ENCODE measurements at regions not wholly inside any gene's neighbourhood (a gene's known extent, or its start where the extent isn't known, plus 50 kb on each side); places are given as distances from the start of the nearest gene placed in this dataset.

- Histone ChIP-seq H2BK15ac (ENCODE audit: low read length) (no peak overlapping the region), H2AFZ (ENCODE audit: low read length) (no peak overlapping the region), H4K8ac (ENCODE audit: extremely low read depth, insufficient read depth, low read length) (no peak overlapping the region), H3K4me2 (ENCODE audit: insufficient read depth in 1 of 2, low read depth in 2 of 2, low read length in 2 of 2) (no peak overlapping the region), H3K27me3 (replicated peaks in 1 of 4; ENCODE audit: control insufficient read depth in 3 of 4, extremely low read depth in 1 of 4, insufficient read depth in 3 of 4, low read length in 3 of 4) (no peaks in the 10 kb centered on the region), H3K9ac (replicated peaks in 1 of 4; ENCODE audit: extremely low read depth in 1 of 4, low read depth in 3 of 4, low read length in 3 of 4) (no peak overlapping the region), H2BK12ac (ENCODE audit: low read depth, low read length) (no peak overlapping the region), H3K4me3 (ENCODE audit: extremely low read depth in 1 of 4, insufficient read depth in 2 of 4, low read depth in 3 of 4, low read length in 4 of 4) (no peak overlapping the region), H3K4me1 (replicated peaks in 1 of 4; ENCODE audit: control insufficient read depth in 3 of 4, insufficient read depth in 4 of 4, low read length in 3 of 4) (no peaks in the 10 kb centered on the region), H4K91ac (replicated peaks; ENCODE audit: insufficient read length, low read length) (no peak overlapping the region), H3K79me1 (ENCODE audit: low read depth, low read length) (no peaks in the 10 kb centered on the region), H2BK5ac (ENCODE audit: low read depth, low read length) (no peak overlapping the region), H3K23me2 (ENCODE audit: low read depth, low read length) (no peaks in the 10 kb centered on the region; the same call in 1 of the 2 replicates), H3K79me2 (ENCODE audit: control insufficient read depth in 1 of 2, insufficient read depth in 2 of 2, low read length in 2 of 2) (no peaks in the 10 kb centered on the region), H3K18ac (ENCODE audit: extremely low read depth, low read length) (no peak overlapping the region), H4K20me1 (replicated peaks in 1 of 2; ENCODE audit: control insufficient read depth in 1 of 2, insufficient read depth in 2 of 2, low read length in 2 of 2) (no peaks in the 10 kb centered on the region), H2BK120ac (replicated peaks; ENCODE audit: low read depth, low read length) (no peak overlapping the region), H3K9me3 (ENCODE audit: insufficient read depth in 2 of 2, low read depth in 1 of 2, low read length in 1 of 2) (no peaks in the 10 kb centered on the region), H3K14ac (ENCODE audit: insufficient read length) (no peak overlapping the region), H4K5ac (ENCODE audit: insufficient read length, low read depth, low read length) (no peak overlapping the region), H2BK20ac (ENCODE audit: low read length) (no peak overlapping the region), H3K27ac (ENCODE audit: low read depth, low read length) (no peak overlapping the region), H2AK5ac (ENCODE audit: low read depth, low read length) (no peak overlapping the region), H3K23ac (ENCODE audit: insufficient read length) (no peak overlapping the region), H3K4ac (replicated peaks; ENCODE audit: insufficient read length, low read depth, low read length) (no peak overlapping the region), H3K36me3 (ENCODE audit: control insufficient read depth in 2 of 4, insufficient read depth in 4 of 4, low read length in 3 of 4) (no peaks in the 10 kb centered on the region), H3K56ac (replicated peaks; ENCODE audit: insufficient read length, low read depth, low read length) (no peak overlapping the region)
- POLR2A ChIA-PET (ENCODE audit: partially characterized antibody), result no interaction called here
- WGBS, 2 experiments (ENCODE audit: extremely low coverage in 1 of 2, insufficient coverage in 1 of 2, insufficient read length in 1 of 2, insufficient replicate concordance in 2 of 2, low coverage in 1 of 2, low lambda C conversion rate in 2 of 2, missing lambda C conversion rate in 1 of 2), result 88% methylated on average over 2 of the region's 2 CpGs; no CpG with 5 or more reads in 1 of the 2 experiments
- FAIRE-seq, result no peak
- DNase-seq (ENCODE audit: low read depth in 1 of 2, low spot score in 2 of 2), result no peak
- CTCF ChIA-PET (ENCODE audit: partially characterized antibody), result interaction anchor here (1.5 kb wide), 1 partner anchor 9 kb away, joined by 8 read pairs; no protein-coding TSS in a partner anchor
- TF ChIP-seq SP4 (IDR thresholded peaks at IDR 0.05; ENCODE audit: low read length) (no peak), TEAD4 (IDR thresholded peaks at IDR 0.05; ENCODE audit: low read depth, low read length) (no peak), RXRA (IDR thresholded peaks at IDR 0.05; ENCODE audit: insufficient read depth, low read depth, low read length) (no peak), KDM1A (IDR thresholded peaks at IDR 0.05; ENCODE audit: borderline replicate concordance, low read length) (no peak), CEBPB (IDR thresholded peaks at IDR 0.05; ENCODE audit: low read depth, low read length) (no peak), ATF2 (IDR thresholded peaks at IDR 0.05; ENCODE audit: low read length) (no peak)
These were observed 56.5 kb upstream of the FNDC3B start for GRCh38 chr3:171982828-171983227.

All from H1 (cell line).